Suppressor macrophage (primary cell): ENCODE measurements at regions not wholly inside any gene's neighbourhood (a gene's known extent, or its start where the extent isn't known, plus 50 kb on each side); places are given as distances from the start of the nearest gene placed in this dataset.
"Not testable (repeated sequence)": the region's sequence is repeated elsewhere in the genome, so short reads cannot be mapped to it uniquely, and the experiment has no call there.

Experiments
- DNase-seq, 4 experiments: peaks; one replicate each; pipeline ENCODE4 v3.0.0-alpha.2; 2020 to 2022

DNA sequence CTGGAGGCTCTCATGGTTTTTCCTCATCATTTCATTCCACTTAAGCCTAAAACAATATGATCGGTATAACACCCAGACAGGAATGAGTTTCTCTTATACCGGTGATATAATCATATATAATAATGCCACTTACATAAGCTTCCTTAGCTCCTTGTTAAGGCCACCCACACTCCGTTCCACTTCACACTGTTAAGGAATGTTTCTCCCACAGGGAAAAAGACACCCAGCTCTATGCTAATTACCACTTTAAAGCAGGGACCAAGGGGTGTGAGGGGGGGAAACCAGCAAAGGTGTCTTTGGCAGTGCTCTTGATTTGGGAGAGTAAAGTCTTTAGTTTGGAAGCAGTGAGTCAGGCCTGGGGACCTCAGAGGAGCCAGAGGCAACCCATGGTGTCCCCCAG, 245.4 kb downstream of the NPIPA7 start:
- not testable (repeated sequence) for DNase-seq

- not testable (repeated sequence) for DNase-seq
Measured at GRCh38 chr16:16625140-16625539, 246.2 kb downstream of the NPIPA7 start.

DNA sequence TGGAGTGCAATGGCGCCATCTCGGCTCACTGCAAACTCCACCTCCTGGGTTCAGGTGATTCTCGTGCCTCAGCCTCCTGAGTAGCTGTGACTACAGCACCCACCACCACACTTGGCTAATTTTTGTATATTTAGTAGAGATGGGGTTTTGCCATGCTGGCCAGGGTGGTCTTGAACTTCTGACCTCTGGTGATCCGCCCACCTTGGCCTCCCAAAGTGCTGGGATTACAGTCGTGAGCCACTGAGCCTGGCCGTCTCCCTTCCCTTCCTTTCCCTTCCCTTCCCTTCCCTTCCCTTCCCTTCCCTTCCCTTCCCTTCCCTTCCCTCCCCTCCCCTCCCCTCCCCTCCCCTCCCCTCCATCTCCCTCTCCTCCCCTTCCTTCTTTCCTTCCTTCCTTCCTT, 248.9 kb downstream of the NPIPA7 start:
- DNase-seq: not testable (repeated sequence)

DNA sequence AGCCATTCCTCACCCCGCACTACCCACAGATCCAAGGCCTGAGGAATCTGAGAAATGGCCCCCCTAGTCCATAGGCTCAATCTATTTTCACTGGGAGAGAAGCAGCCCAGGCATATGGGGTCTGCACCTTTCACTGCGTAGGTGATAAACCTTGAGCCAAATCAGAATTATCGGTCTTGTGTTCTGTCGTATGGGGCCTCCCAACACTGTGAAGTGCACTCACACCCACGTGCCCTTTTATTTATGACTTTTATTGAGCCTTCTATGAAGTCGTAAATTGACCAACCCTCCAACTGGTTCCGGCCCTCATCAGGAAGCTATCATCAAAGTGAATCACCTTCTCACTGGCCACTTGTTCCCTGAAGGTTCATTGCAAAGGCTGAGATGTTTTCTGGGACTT, 259.3 kb downstream of the NPIPA7 start:
- DNase-seq: not testable (repeated sequence)

DNA sequence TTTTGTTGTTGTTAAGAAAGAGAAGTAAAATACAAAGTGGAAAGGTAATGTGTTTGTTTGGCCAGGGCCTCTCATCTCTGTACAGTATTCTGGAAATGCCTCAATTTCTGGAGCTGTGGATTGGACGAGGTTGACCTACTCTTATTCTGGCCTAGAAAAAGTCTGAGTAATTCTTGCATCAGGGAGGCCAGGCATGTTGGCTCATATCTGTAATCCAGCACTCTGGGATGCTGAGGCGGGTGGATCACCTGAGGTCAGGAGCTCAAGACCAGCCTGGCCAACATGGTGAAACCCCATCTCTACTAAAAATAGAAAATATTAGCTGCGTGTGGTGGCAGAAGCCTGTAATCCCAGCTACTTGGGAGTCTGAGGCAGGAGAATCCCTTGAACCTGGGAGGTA, 259.8 kb downstream of the NPIPA7 start:
- DNase-seq: not testable (repeated sequence)

- not testable (repeated sequence) for DNase-seq
Measured at GRCh38 chr16:16643828-16644227, 264.9 kb downstream of the NPIPA7 start.

GRCh38 chr16:16648002-16648401, 269.1 kb downstream of the NPIPA7 start:
- not testable (repeated sequence) for DNase-seq

DNA sequence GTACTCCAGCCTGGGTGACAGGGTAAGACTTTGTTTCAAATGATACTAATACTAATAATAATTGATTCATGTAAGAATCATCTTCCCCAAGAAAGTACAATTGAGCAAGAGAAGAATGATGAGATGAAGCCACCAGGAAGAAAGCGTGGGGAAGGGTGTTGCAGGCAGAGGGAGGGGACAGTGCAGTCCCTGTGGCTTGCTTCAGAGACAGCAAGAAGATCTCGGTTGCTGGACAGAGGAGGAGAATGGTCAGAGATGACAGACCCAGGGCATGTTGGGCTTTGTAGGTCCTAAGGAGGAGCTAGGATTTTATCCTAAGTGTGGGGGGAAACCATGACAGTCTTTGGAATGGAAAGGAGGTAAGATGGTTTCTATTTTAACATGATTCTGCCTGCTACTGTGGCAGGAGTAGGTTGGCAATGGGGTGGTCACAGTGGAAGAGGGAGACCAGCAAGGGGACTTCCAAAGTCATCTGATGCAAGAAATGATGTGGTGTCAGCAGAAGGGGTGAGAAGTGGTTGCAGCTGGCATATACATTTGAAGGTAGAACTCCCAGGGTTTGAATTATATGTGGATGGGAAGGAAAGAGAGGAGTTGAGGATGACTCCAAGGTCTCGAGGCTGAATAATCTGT, 293.4 kb downstream of the NPIPA7 start:
- DNase-seq: not testable (repeated sequence)

DNA sequence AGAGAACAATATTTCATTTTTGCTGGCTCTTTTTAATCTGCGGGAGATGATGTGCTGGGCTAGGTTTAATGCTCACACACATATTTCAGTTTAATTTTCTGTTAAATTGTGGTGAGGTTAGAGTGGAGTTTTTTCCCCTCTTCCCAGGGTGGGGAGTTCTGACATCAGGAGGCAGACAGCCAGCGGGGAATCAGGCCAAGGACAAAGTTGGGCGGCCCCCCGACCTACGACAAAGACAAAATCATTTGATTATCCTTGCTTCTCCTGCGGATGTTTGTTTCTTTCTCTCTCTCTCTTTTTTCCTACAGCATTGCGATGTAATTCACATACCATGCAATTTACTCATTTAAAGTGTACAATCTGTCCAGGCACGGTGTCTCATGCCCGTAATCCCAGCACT, 295.9 kb downstream of the NPIPA7 start:
- DNase-seq: not testable (repeated sequence)

DNA sequence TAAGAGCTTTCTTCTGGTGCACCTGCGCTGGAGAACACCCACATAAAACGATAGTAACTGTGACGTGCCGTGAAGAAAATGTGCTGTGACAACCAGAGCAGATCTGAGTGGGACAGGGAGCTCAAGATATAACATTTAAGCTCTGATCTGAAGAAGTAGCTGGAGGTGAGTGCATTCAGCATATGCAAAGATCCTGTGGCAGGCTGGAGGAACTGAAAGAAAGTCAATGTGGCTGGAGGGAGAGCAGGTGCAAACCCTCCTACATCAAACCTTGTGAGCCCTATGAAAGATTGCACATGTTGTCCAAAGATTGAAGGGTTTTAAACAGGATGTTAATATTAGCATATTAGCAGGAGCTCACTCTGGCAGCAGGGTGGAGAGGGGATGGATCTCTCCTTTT, 342.9 kb downstream of the NPIPA7 start:
- DNase-seq: not testable (repeated sequence)

GRCh38 chr16:16722666-16723065, 343.7 kb downstream of the NPIPA7 start:
- not testable (repeated sequence) for DNase-seq

DNA sequence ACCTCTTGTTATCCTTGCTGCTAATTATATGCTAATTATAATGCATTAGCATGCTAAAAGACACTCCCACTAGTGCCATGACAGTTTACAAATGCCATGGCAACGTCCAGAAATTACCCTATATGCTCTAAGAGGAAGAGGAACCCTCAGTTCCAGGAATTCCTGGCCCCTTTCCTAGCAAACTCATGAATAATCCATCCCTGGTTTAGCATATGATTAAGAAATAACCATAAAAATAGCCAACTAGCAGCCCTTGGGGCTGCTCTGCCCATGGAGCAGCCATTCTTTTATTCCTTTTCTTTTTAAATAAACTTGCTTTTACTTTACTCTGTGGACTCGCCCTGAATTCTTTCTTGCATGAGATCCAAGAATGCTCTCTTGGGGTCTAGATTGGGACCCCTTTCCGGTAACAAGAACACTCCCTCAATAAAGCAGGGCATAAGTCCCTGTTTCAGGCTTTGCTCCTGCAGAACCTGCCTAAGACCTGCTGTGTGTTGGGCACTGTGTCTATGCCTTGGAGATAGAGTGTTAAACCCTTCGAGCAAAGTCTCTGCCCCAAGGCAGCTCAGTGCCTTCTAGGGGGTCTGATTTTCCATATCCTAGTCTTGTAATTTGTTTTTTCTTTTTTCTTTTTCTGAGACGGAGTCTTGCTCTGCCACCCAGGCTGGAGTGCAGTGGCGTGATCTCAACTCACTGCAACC, 345.0 kb downstream of the NPIPA7 start:
- DNase-seq: not testable (repeated sequence)

DNA sequence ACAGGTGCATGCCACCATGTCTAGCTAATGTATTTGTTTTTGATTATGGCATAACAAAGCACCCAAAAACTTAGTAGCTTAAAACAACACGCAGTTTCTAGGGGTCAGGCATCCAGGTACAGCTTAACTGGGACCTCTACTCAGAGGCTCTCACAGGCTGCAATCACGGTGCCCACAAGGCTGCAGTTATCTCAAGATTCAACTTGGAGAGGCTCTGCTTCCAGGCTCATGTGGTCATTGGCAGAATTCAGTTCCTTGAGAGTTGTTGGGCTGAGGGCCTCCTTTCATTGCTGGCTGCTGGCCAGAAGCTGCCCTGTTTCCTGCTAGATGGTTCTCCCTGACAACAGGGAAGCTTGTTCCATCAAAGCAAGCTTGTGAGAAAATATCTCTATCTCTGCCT, 348.1 kb downstream of the NPIPA7 start:
- not testable (repeated sequence) for DNase-seq

- not testable (repeated sequence) for DNase-seq
Measured at GRCh38 chr16:16742573-16742972, 363.6 kb downstream of the NPIPA7 start.

- not testable (repeated sequence) for DNase-seq
Measured at GRCh38 chr16:16754992-16755667, 376.2 kb downstream of the NPIPA7 start.

- DNase-seq: no peak
Measured at GRCh38 chr16:16763449-16763848, 384.5 kb downstream of the NPIPA7 start.

DNA sequence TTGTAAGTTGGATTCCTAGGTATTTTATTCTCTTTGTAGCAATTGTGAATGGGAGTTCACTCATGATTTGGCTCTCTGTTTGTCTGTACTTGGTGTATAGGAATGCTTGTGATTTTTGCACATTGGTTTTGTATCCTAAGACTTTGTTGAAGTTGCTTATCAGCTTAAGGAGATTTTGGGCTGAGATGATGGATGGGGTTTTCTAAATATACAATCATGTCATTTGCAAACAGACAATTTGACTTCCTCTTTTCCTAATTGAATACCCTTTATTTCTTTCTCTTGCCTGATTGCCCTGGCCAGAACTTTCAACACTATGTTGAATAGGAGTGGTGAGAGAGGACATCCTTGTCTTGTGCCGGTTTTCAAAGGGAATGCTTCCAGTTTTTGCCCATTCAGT, 391.8 kb downstream of the NPIPA7 start:
- DNase-seq: not testable (repeated sequence)

GRCh38 chr16:16774389-16774788, 395.4 kb downstream of the NPIPA7 start:
- DNase-seq: no peak

GRCh38 chr16:16778332-16778731, 399.4 kb downstream of the NPIPA7 start:
- no peak for DNase-seq

DNA sequence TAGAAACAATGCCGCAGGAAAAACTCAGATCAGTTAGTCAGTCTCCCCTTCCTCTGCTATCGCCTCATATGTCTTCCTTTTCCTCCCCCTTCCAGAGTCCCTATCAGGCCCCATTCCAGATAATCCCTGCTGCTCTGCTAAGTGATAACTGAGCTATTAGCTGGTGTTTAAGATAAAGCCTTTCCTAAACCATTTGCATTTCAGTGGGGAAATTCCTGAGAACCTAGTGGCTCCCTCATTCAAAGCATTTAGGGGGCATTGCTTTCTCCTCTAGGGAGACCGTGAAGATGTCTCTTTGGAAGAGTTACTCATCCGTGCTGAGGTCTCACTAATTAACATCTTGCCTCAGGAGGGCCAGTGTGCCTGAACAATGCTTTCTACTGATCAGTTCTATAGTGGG, 401.6 kb downstream of the NPIPA7 start:
- no peak for DNase-seq

GRCh38 chr16:16782153-16782552, 403.2 kb downstream of the NPIPA7 start:
- DNase-seq: no peak

DNA sequence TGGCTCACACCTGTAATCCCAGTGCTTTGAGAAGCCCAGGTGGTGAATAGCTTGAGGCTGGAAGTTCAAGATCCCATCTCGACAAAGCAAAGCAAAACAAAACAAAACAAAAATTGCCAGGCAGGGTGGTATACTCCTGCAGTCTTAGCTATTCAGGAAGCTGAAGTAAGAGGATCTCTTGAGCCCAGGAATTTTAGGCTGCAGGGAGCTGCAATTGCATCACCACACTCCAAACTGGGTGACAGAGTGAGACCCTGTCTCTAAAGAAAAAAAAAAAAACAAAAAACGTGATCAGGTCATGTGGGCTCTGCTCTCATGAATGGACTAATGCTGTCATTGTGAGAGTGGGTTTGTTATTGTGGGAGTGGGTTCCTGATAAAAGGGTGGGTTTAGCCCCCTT, 409.1 kb downstream of the NPIPA7 start:
- no peak for DNase-seq

DNA sequence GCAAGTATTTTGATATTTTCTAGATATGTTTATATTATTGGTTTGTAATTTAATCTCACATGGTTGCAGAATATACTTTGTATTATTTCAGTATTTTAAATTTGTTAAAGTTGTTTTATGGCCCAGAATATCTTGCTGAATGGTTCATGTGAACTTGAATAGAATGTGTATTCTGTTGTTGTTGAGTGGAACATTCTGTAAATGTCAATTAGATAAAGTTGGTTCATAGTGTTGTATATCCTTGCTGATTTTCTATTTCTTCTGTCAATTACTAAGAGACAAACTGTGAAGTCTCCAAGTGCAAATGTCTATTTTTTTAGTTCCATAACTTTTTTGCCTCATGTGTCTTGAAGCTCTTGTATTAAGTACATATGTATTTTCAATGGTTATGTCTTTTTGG, 411.7 kb downstream of the NPIPA7 start:
- no peak for DNase-seq

- DNase-seq: no peak
Measured at GRCh38 chr16:16791051-16791450, 412.1 kb downstream of the NPIPA7 start.
